ENCODE measurements at regions not wholly inside any gene's neighbourhood (a gene's known extent, or its start where the extent isn't known, plus 50 kb on each side); places are given as distances from the start of the nearest gene placed in this dataset.

- TF ChIP-seq TAF1 (IDR thresholded peaks at IDR 0.05; ENCODE audit: borderline replicate concordance, low read depth, low read length) (no peak), POLR2A (IDR thresholded peaks at IDR 0.05; ENCODE audit: low read depth, low read length) (no peak), POLR2AphosphoS5 (IDR thresholded peaks at IDR 0.05; ENCODE audit: low read depth, low read length) (no peak)
These were observed 861.8 kb downstream of the SQOR start for GRCh38 chr15:46496491-46497115.

Measured in GM12892 (cell line).